ENCODE measurements at regions not wholly inside any gene's neighbourhood (a gene's known extent, or its start where the extent isn't known, plus 50 kb on each side); places are given as distances from the start of the nearest gene placed in this dataset.

- no peak for DNase-seq (ENCODE audit: low spot score)
- TF ChIP-seq CTCF (IDR thresholded peaks at IDR 0.05; ENCODE audit: extremely low read depth, insufficient read depth, missing control alignments), result no peak
- in situ Hi-C loops (cut with MboI; ENCODE audit: low pct_unique_long_range_greater_than_20kb, low sequenced_read_pairs, unreplicated experiment), result no loop called here
These were observed 1505.6 kb upstream of the FLRT2 start for GRCh38 chr14:84024231-84024820.

GRCh38 chr14:84025106-84026012 lies 1504.6 kb upstream of the FLRT2 start:
- TF ChIP-seq CTCF (IDR thresholded peaks at IDR 0.05; ENCODE audit: extremely low read depth, insufficient read depth, missing control alignments), result no peak
- no peak for DNase-seq (ENCODE audit: low spot score)
- in situ Hi-C loops (cut with MboI; ENCODE audit: low pct_unique_long_range_greater_than_20kb, low sequenced_read_pairs, unreplicated experiment), result no loop called here

GRCh38 chr14:84027351-84027750 lies 1502.6 kb upstream of the FLRT2 start:
- no peak for TF ChIP-seq CTCF (IDR thresholded peaks at IDR 0.05; ENCODE audit: extremely low read depth, insufficient read depth, missing control alignments)
- DNase-seq (ENCODE audit: low spot score), result no peak
- in situ Hi-C loops (cut with MboI; ENCODE audit: low pct_unique_long_range_greater_than_20kb, low sequenced_read_pairs, unreplicated experiment), result no loop called here

GRCh38 chr14:84028080-84028604 lies 1501.8 kb upstream of the FLRT2 start:
- no peak for DNase-seq (ENCODE audit: low spot score)
- TF ChIP-seq CTCF (IDR thresholded peaks at IDR 0.05; ENCODE audit: extremely low read depth, insufficient read depth, missing control alignments), result no peak
- in situ Hi-C loops (cut with MboI; ENCODE audit: low pct_unique_long_range_greater_than_20kb, low sequenced_read_pairs, unreplicated experiment), result no loop called here

GRCh38 chr14:84029246-84029645 lies 1500.7 kb upstream of the FLRT2 start:
- no peak for TF ChIP-seq CTCF (IDR thresholded peaks at IDR 0.05; ENCODE audit: extremely low read depth, insufficient read depth, missing control alignments)
- DNase-seq (ENCODE audit: low spot score), result no peak
- in situ Hi-C loops (cut with MboI; ENCODE audit: low pct_unique_long_range_greater_than_20kb, low sequenced_read_pairs, unreplicated experiment), result no loop called here

- no peak for TF ChIP-seq CTCF (IDR thresholded peaks at IDR 0.05; ENCODE audit: extremely low read depth, insufficient read depth, missing control alignments)
- in situ Hi-C loops (cut with MboI; ENCODE audit: low pct_unique_long_range_greater_than_20kb, low sequenced_read_pairs, unreplicated experiment), result no loop called here
- no peak for DNase-seq (ENCODE audit: low spot score)
These were observed 1500.2 kb upstream of the FLRT2 start for GRCh38 chr14:84029720-84030119.
